Stimulated activated CD4-positive, alpha-beta T cell treated with anti-CD3 and anti-CD28 coated beads, TNF-alpha, amount 100 ng/mL, for 48 hours (primary cell): ENCODE measurements at regions not wholly inside any gene's neighbourhood (a gene's known extent, or its start where the extent isn't known, plus 50 kb on each side); places are given as distances from the start of the nearest gene placed in this dataset.

Experiments
- DNase-seq, 3 donors: peaks; one replicate each; pipeline ENCODE4 v3.0.0-alpha.2; 2020; ENCODE audit warnings: low read depth in 3 of 3

GRCh38 chr15:47505712-47506328, 211.5 kb upstream of the SEMA6D start:
- no peak for DNase-seq

GRCh38 chr15:47506329-47507100, 210.8 kb upstream of the SEMA6D start:
- DNase-seq: no peak

GRCh38 chr15:47507221-47507985, 209.9 kb upstream of the SEMA6D start:
- no peak for DNase-seq

- DNase-seq: no peak
These were observed 206.0 kb upstream of the SEMA6D start for GRCh38 chr15:47511261-47511660.

- DNase-seq: no peak
These were observed 203.8 kb upstream of the SEMA6D start for GRCh38 chr15:47513471-47513870.

GRCh38 chr15:47514200-47514652, 203.1 kb upstream of the SEMA6D start:
- DNase-seq: no peak

GRCh38 chr15:47516558-47516957, 200.7 kb upstream of the SEMA6D start:
- DNase-seq: no peak

- DNase-seq: no peak
These were observed 200.3 kb upstream of the SEMA6D start for GRCh38 chr15:47516972-47517371.

- DNase-seq: no peak
These were observed 199.6 kb upstream of the SEMA6D start for GRCh38 chr15:47517737-47518136.

- DNase-seq: no peak
These were observed 193.4 kb upstream of the SEMA6D start for GRCh38 chr15:47523681-47524475.

GRCh38 chr15:47529241-47529640, 188.1 kb upstream of the SEMA6D start:
- DNase-seq: no peak

GRCh38 chr15:47534673-47535072, 182.6 kb upstream of the SEMA6D start:
- no peak for DNase-seq

GRCh38 chr15:47541562-47541961, 175.7 kb upstream of the SEMA6D start:
- no peak for DNase-seq

- no peak for DNase-seq
These were observed 174.9 kb upstream of the SEMA6D start for GRCh38 chr15:47542312-47542989.

- no peak for DNase-seq
These were observed 169.1 kb upstream of the SEMA6D start for GRCh38 chr15:47548231-47548630.

- DNase-seq: no peak
These were observed 168.3 kb upstream of the SEMA6D start for GRCh38 chr15:47548986-47549385.

GRCh38 chr15:47551079-47551478, 166.2 kb upstream of the SEMA6D start:
- DNase-seq: no peak

- no peak for DNase-seq
These were observed 165.8 kb upstream of the SEMA6D start for GRCh38 chr15:47551546-47551945.

- no peak for DNase-seq
These were observed 164.2 kb upstream of the SEMA6D start for GRCh38 chr15:47552978-47553608.

- no peak for DNase-seq
These were observed 163.4 kb upstream of the SEMA6D start for GRCh38 chr15:47553947-47554346.

GRCh38 chr15:47561102-47561501, 156.2 kb upstream of the SEMA6D start:
- no peak for DNase-seq
